Natural killer cell (primary cell): ENCODE measurements at regions not wholly inside any gene's neighbourhood (a gene's known extent, or its start where the extent isn't known, plus 50 kb on each side); places are given as distances from the start of the nearest gene placed in this dataset.

Experiments
- ATAC-seq, 3 donors: fragments of 150-1000 bp in 2 of 3; fragments of 200-7000 bp in 1 of 3; cut with Tn5 transposase; 1 replicate in 1 of 3; 2 replicates in 2 of 3; pipeline ENCODE4 v1.10.0; 2021; ENCODE audit warnings: mild to moderate bottlenecking in 2 of 3, moderate library complexity in 2 of 3
- DNase-seq, 2 donors: peaks; one replicate each; pipeline versions ENCODE4 v3.0.0 to v3.0.0-alpha.2; 2013 to 2021; ENCODE audit warnings: mixed read lengths in 1 of 2
- H3K27ac ChIP-seq: one replicate; pipeline ENCODE4 v1.5.1; 2013; ENCODE audit warnings: mild to moderate bottlenecking, low read length
- H3K27me3 ChIP-seq: one replicate; pipeline ENCODE4 v1.6.1; 2013; ENCODE audit warnings: low read length; ENCODE audit not compliant: control insufficient read depth, insufficient read depth
- H3K36me3 ChIP-seq: one replicate; pipeline ENCODE4 v1.6.1; 2013; ENCODE audit warnings: low read length; ENCODE audit not compliant: control insufficient read depth, insufficient read depth
- H3K4me1 ChIP-seq: one replicate; pipeline ENCODE4 v1.6.1; 2013; ENCODE audit warnings: low read length; ENCODE audit not compliant: control insufficient read depth, insufficient read depth
- H3K4me3 ChIP-seq: one replicate; pipeline ENCODE4 v1.5.1; 2013; ENCODE audit warnings: low read length
- H3K9me3 ChIP-seq: one replicate; pipeline ENCODE4 v1.6.1; 2013; ENCODE audit warnings: low read length; ENCODE audit not compliant: control insufficient read depth, insufficient read depth
- H3K27ac Mint-ChIP-seq, 2 donors: one replicate each; pipeline ENCODE4 v1.8.0; 2022; ENCODE audit warnings: mild to moderate bottlenecking in 2 of 2, mixed read lengths in 2 of 2, moderate library complexity in 1 of 2
- H3K27me3 Mint-ChIP-seq, 2 donors: one replicate each; pipeline ENCODE4 v1.8.0; 2022; ENCODE audit warnings: low read depth in 2 of 2, mixed read lengths in 2 of 2
- H3K36me3 Mint-ChIP-seq: one replicate; pipeline ENCODE4 v1.8.0; 2022; ENCODE audit warnings: mixed read lengths
- H3K4me1 Mint-ChIP-seq, 2 donors: one replicate each; pipeline ENCODE4 v1.8.0; 2022; ENCODE audit warnings: mixed read lengths in 2 of 2
- H3K4me3 Mint-ChIP-seq: one replicate; pipeline ENCODE4 v1.8.0; 2022; ENCODE audit warnings: mild to moderate bottlenecking, moderate library complexity, mixed read lengths
- H3K9me3 Mint-ChIP-seq, 2 donors: one replicate each; pipeline ENCODE4 v1.8.0; 2022; ENCODE audit warnings: mixed read lengths in 2 of 2
- WGBS: methylation state at CpG from one replicate; pipeline ENCODE4 v1.1.7; 2013; ENCODE audit warnings: missing lambda C conversion rate; ENCODE audit not compliant: insufficient coverage; 5-methylcytosine and 5-hydroxymethylcytosine counted together
- intact Hi-C: fragments of 100-400 bp; cut with micrococcal nuclease; formaldehyde crosslinking; loops from one replicate; pipeline ENCODE4 v1.14.2; 2022
- TF ChIP-seq, protein P1 (sequence below): fragments of 200-600 bp; IDR thresholded peaks from one replicate; pipeline ENCODE4 v1.8.0; 2022; ENCODE audit warnings: antibody characterized with exemption

- no peaks in the 10 kb centered on the region for H3K27me3 ChIP-seq
- Mint-ChIP-seq H3K27ac (no peak overlapping the region), H3K9me3 (peaks cover 7 to 9% of the 10 kb centered on the region in 2 donors), H3K36me3 (no peaks in the 10 kb centered on the region), H3K4me1 (no peaks in the 10 kb centered on the region), H3K27me3 (no peaks in the 10 kb centered on the region), H3K4me3 (no peak overlapping the region)
- no peak overlapping the region for H3K4me3 ChIP-seq
- intact Hi-C loops = no loop called here
- H3K27ac ChIP-seq = no peak overlapping the region
- WGBS = 89% methylated on average over 2 of the region's 3 CpGs
- TF ChIP-seq, protein P1, sequence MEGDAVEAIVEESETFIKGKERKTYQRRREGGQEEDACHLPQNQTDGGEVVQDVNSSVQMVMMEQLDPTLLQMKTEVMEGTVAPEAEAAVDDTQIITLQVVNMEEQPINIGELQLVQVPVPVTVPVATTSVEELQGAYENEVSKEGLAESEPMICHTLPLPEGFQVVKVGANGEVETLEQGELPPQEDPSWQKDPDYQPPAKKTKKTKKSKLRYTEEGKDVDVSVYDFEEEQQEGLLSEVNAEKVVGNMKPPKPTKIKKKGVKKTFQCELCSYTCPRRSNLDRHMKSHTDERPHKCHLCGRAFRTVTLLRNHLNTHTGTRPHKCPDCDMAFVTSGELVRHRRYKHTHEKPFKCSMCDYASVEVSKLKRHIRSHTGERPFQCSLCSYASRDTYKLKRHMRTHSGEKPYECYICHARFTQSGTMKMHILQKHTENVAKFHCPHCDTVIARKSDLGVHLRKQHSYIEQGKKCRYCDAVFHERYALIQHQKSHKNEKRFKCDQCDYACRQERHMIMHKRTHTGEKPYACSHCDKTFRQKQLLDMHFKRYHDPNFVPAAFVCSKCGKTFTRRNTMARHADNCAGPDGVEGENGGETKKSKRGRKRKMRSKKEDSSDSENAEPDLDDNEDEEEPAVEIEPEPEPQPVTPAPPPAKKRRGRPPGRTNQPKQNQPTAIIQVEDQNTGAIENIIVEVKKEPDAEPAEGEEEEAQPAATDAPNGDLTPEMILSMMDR = no peak
- H3K4me1 ChIP-seq = no peaks in the 10 kb centered on the region
- ATAC-seq (no peak), DNase-seq (no peak)
- H3K9me3 ChIP-seq = peaks cover 8% of the 10 kb centered on the region
- H3K36me3 ChIP-seq = no peaks in the 10 kb centered on the region
Observed at GRCh38 chr22:34481090-34481489, 560.8 kb upstream of the LARGE1 start.

- 92% methylated on average over 1 of the region's 1 CpG for WGBS
- Histone ChIP-seq H3K36me3 (no peaks in the 10 kb centered on the region), H3K4me3 (no peak overlapping the region), H3K27ac (no peak overlapping the region), H3K9me3 (peaks cover 2% of the 10 kb centered on the region), H3K4me1 (no peaks in the 10 kb centered on the region), H3K27me3 (no peaks in the 10 kb centered on the region)
- intact Hi-C loops = no loop called here
- Mint-ChIP-seq H3K27me3 (no peaks in the 10 kb centered on the region), H3K4me3 (no peak overlapping the region), H3K4me1 (no peaks in the 10 kb centered on the region), H3K9me3 (peaks cover 6 to 9% of the 10 kb centered on the region in 2 donors), H3K27ac (no peak overlapping the region), H3K36me3 (no peaks in the 10 kb centered on the region)
- no peak for ATAC-seq
- DNase-seq = no peak
- TF ChIP-seq, protein P1 = no peak
Observed at GRCh38 chr22:34486381-34486780, 566.1 kb upstream of the LARGE1 start.

DNA sequence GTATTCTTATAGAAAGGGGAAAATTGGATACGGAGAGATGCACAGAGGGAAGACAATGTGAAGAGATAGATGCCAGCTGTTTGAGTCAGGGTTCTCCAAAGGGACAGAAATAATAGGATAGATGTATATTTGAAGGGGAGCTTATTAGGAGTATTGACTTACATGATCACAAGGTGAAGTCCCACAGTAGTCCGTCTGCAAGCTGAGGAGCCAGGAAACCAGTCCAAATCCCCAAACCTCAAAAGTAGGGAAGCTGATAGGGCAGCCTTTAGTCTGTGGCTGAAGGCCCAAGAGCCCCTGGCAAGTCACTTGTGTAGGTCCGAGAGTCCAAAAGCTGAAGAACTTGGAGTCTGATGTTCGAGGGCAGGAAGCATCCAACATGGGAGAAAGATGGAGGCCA lies 569.6 kb upstream of the LARGE1 start:
- Mint-ChIP-seq H3K27me3 (no peaks in the 10 kb centered on the region), H3K36me3 (no peaks in the 10 kb centered on the region), H3K9me3 (peaks cover 7% of the 10 kb centered on the region in 2 donors), H3K4me3 (no peak overlapping the region), H3K4me1 (no peaks in the 10 kb centered on the region), H3K27ac (no peak overlapping the region)
- 77% methylated on average over 4 of the region's 4 CpGs for whole genome bisulfite sequencing
- TF ChIP-seq, protein P1 = no peak
- Histone ChIP-seq H3K4me3 (no peak overlapping the region), H3K27ac (no peak overlapping the region), H3K9me3 (no peaks in the 10 kb centered on the region), H3K36me3 (no peaks in the 10 kb centered on the region), H3K4me1 (no peaks in the 10 kb centered on the region), H3K27me3 (no peaks in the 10 kb centered on the region)
- DNase-seq (no peak), ATAC-seq (no peak)
- intact Hi-C loops = no loop called here

DNA sequence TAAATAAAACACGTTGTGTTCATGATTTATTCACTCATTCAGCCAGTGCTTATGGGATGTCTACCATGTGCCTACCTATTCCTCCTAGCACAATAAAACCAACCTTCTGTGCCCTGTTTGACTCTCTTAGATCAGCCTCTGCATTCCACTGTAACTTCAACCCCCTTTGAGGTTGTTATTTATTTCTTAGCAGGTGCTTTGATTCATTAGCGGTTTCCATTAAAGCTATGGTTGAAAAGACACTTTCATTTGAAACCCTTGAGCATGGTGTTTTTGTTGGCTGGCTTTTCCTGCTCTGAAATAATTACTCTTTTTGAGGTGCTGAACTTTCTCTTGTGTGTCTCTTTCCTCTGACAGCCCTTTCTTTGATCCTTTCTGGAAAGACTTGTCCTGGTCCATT lies 570.6 kb upstream of the LARGE1 start:
- no peaks in the 10 kb centered on the region for H3K36me3 ChIP-seq
- H3K4me3 ChIP-seq = no peak overlapping the region
- Mint-ChIP-seq H3K36me3 (no peaks in the 10 kb centered on the region), H3K27ac (no peak overlapping the region), H3K4me3 (no peak overlapping the region), H3K9me3 (peaks cover 6 to 7% of the 10 kb centered on the region in 2 donors), H3K4me1 (no peaks in the 10 kb centered on the region), H3K27me3 (no peaks in the 10 kb centered on the region)
- no peak for DNase-seq
- TF ChIP-seq, protein P1 = no peak
- ATAC-seq = no peak
- no peaks in the 10 kb centered on the region for H3K27me3 ChIP-seq
- H3K27ac ChIP-seq = no peak overlapping the region
- no peaks in the 10 kb centered on the region for H3K9me3 ChIP-seq
- H3K4me1 ChIP-seq = no peaks in the 10 kb centered on the region
- 71% methylated on average over 2 of the region's 2 CpGs for WGBS
- intact Hi-C loops = no loop called here
